RWPE2 (cell line): ENCODE measurements at regions not wholly inside any gene's neighbourhood (a gene's known extent, or its start where the extent isn't known, plus 50 kb on each side); places are given as distances from the start of the nearest gene placed in this dataset.

ENCODE experiments used
- ATAC-seq: fragments of 200-7000 bp; cut with Tn5 transposase; 3 replicates; pipeline ENCODE4 v1.9.1; 2021; ENCODE audit warnings: low read depth
- DNase-seq: peaks from one replicate; pipeline ENCODE4 v3.0.0-alpha.2; 2020; ENCODE audit warnings: low spot score
- H3K27ac ChIP-seq: fragments of 450-650 bp; 2 replicates; pipeline ENCODE4 v1.5.1; 2017; ENCODE audit warnings: mild to moderate bottlenecking; ENCODE audit not compliant: poor library complexity, severe bottlenecking
- H3K27me3 ChIP-seq: fragments of 250-450 bp; sonication (Bioruptor Pico); 2 replicates; pipeline ENCODE4 v1.5.1; 2021; ENCODE audit warnings: mild to moderate bottlenecking, moderate library complexity; ENCODE audit not compliant: insufficient read depth, poor library complexity, severe bottlenecking
- H3K36me3 ChIP-seq: fragments of 250-450 bp; sonication (Bioruptor Pico); 2 replicates; pipeline ENCODE4 v1.5.1; 2020; ENCODE audit warnings: low read depth, mild to moderate bottlenecking, moderate library complexity
- H3K4me1 ChIP-seq: fragments of 250-450 bp; sonication (Bioruptor Pico); 2 replicates; pipeline ENCODE4 v1.5.1; 2021; ENCODE audit warnings: mild to moderate bottlenecking, moderate library complexity; ENCODE audit not compliant: insufficient read depth, poor library complexity, severe bottlenecking
- H3K4me3 ChIP-seq: fragments of 250-450 bp; sonication (Bioruptor Pico); 2 replicates; pipeline ENCODE4 v1.5.1; 2021; ENCODE audit warnings: mild to moderate bottlenecking, moderate library complexity; ENCODE audit not compliant: severe bottlenecking
- H3K9me3 ChIP-seq: fragments of 250-450 bp; sonication (Bioruptor Pico); 2 replicates; pipeline ENCODE4 v1.5.1; 2021; ENCODE audit warnings: mild to moderate bottlenecking, moderate library complexity; ENCODE audit not compliant: severe bottlenecking
- TF ChIP-seq, protein P1 (sequence below): fragments of 450-650 bp; IDR thresholded peaks from one replicate; pipeline ENCODE4 v1.5.1; 2017; ENCODE audit warnings: mild to moderate bottlenecking, moderate library complexity; ENCODE audit not compliant: poor library complexity, severe bottlenecking

DNA sequence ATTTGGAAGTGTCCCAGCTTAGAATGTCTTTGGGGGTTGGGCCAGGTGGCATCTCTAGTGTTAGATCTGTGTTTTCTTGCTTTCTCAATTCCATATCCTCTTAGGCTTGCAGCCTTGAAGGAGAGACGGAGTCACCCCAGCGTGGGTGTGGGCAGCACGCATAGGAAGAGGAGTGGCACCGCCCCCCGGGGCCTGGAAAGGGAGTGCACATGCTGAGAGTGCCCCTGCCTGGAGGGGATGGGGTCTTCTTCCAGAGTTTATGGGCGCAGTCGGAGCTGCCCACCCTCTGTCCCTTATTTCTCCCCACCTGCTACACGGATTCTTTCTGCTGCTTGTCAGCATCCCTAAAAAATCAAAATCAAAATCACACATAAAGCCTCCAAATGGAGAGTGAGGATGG is 309.7 kb downstream of the QKI start:
- H3K9me3 ChIP-seq = no peaks in the 10 kb centered on the region
- no peak overlapping the region for H3K4me3 ChIP-seq
- no peaks in the 10 kb centered on the region for H3K27me3 ChIP-seq
- no peaks in the 10 kb centered on the region for H3K4me1 ChIP-seq
- H3K36me3 ChIP-seq = no peaks in the 10 kb centered on the region
- TF ChIP-seq, protein P1, sequence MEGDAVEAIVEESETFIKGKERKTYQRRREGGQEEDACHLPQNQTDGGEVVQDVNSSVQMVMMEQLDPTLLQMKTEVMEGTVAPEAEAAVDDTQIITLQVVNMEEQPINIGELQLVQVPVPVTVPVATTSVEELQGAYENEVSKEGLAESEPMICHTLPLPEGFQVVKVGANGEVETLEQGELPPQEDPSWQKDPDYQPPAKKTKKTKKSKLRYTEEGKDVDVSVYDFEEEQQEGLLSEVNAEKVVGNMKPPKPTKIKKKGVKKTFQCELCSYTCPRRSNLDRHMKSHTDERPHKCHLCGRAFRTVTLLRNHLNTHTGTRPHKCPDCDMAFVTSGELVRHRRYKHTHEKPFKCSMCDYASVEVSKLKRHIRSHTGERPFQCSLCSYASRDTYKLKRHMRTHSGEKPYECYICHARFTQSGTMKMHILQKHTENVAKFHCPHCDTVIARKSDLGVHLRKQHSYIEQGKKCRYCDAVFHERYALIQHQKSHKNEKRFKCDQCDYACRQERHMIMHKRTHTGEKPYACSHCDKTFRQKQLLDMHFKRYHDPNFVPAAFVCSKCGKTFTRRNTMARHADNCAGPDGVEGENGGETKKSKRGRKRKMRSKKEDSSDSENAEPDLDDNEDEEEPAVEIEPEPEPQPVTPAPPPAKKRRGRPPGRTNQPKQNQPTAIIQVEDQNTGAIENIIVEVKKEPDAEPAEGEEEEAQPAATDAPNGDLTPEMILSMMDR = no peak
- ATAC-seq (no peak), DNase-seq (no peak)
- no peak overlapping the region for H3K27ac ChIP-seq

GRCh38 chr6:163723759-163724158 is 309.2 kb downstream of the QKI start:
- no peak for ATAC-seq
- TF ChIP-seq, protein P1 = no peak
- no peaks in the 10 kb centered on the region for H3K9me3 ChIP-seq
- H3K36me3 ChIP-seq = no peaks in the 10 kb centered on the region
- no peaks in the 10 kb centered on the region for H3K27me3 ChIP-seq
- no peak overlapping the region for H3K4me3 ChIP-seq
- no peak for DNase-seq
- no peak overlapping the region for H3K27ac ChIP-seq
- H3K4me1 ChIP-seq = no peaks in the 10 kb centered on the region

DNA sequence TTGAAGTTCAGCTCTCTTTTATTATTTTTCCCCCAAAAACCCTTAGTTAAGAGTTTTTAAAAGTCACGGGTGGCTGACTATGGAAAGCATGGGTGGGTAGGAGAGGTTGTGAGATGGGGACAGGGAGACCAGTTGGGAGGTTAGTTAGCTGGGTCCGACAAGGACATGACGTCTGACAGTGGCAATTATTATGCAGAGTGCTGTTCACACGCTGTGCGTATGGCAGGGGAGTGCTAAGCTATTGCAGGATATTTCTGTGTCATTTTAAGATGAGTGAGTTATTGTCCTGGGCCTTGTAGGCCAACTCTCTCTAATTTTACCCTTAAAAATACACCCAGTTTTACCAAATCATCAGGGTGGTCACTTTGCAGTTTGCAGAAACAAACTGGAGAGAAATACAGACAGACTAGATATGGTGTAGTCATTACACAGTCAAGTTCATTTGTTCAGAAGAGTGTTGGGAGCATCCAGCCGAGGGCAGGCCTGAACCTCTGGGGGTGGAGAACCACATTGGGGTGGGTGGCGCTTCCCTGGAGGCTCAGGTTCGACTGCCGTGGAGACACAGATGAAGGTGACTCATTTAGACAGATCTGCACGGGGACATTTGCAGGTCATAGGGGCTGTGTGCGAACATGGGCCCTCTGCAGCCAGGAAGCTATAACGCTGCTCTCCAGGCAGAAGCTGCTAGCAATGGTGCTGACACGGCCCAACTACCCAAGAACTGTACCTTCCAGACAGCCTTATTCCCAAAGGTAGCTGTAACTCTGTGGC is 307.6 kb downstream of the QKI start:
- no peak overlapping the region for H3K27ac ChIP-seq
- TF ChIP-seq, protein P1 = no peak
- H3K4me3 ChIP-seq = no peak overlapping the region
- no peak for ATAC-seq
- H3K9me3 ChIP-seq = no peaks in the 10 kb centered on the region
- DNase-seq = no peak
- H3K36me3 ChIP-seq = no peaks in the 10 kb centered on the region
- H3K27me3 ChIP-seq = no peaks in the 10 kb centered on the region
- no peaks in the 10 kb centered on the region for H3K4me1 ChIP-seq

DNA sequence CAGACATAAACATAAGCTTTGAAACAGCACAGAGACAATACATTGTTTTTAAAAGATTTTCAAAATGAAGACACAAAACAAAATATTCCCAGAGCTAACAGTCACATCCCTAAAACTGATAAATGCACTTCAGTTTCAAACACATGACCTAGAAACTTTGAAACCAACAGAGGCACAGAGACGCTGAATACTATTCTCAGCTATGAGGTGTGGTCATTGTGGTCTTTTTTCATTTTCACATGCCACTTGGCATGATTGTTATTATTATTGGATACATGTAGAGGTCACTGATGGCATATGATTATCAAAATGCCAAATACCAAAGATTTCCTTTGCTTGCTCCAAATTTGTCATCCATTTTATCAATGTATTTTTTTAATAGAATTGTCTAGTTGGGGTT is 306.9 kb downstream of the QKI start:
- no peak for ATAC-seq
- H3K27ac ChIP-seq = no peak overlapping the region
- H3K9me3 ChIP-seq = no peaks in the 10 kb centered on the region
- no peaks in the 10 kb centered on the region for H3K27me3 ChIP-seq
- TF ChIP-seq, protein P1 = no peak
- H3K4me1 ChIP-seq = no peaks in the 10 kb centered on the region
- DNase-seq = no peak
- no peak overlapping the region for H3K4me3 ChIP-seq
- no peaks in the 10 kb centered on the region for H3K36me3 ChIP-seq

GRCh38 chr6:163720460-163721235 is 306.1 kb downstream of the QKI start:
- no peaks in the 10 kb centered on the region for H3K4me1 ChIP-seq
- ATAC-seq = no peak
- H3K36me3 ChIP-seq = no peaks in the 10 kb centered on the region
- H3K9me3 ChIP-seq = no peaks in the 10 kb centered on the region
- H3K4me3 ChIP-seq = no peak overlapping the region
- TF ChIP-seq, protein P1 = no peak
- no peak overlapping the region for H3K27ac ChIP-seq
- no peaks in the 10 kb centered on the region for H3K27me3 ChIP-seq
- DNase-seq = no peak
